Left lung (tissue), 4 donors: ENCODE measurements at regions not wholly inside any gene's neighbourhood (a gene's known extent, or its start where the extent isn't known, plus 50 kb on each side); places are given as distances from the start of the nearest gene placed in this dataset.

ENCODE experiments used
- ATAC-seq: fragments of 200-7000 bp; cut with Tn5 transposase; one replicate; pipeline ENCODE4 v1.9.1; 2020; ENCODE audit warnings: moderate library complexity
- DNase-seq, 4 donors: peaks; one replicate each; pipeline ENCODE4 v3.0.0-alpha.2; 2013 to 2020
- H3K27ac ChIP-seq, 2 donors: fragments of 200-600 bp; sonication (generic) in 1 of 2; one replicate each; pipeline versions ENCODE4 v1.5.0 to v1.8.0; 2020 to 2021
- H3K27me3 ChIP-seq, 2 donors: fragments of 200-600 bp; sonication (generic) in 1 of 2; one replicate each; pipeline versions ENCODE4 v1.5.0 to v1.8.0; 2020 to 2021
- H3K36me3 ChIP-seq, 2 donors: fragments of 200-600 bp; sonication (generic) in 1 of 2; one replicate each; pipeline versions ENCODE4 v1.5.0 to v1.8.0; 2020 to 2021
- H3K4me1 ChIP-seq, 2 donors: fragments of 200-600 bp; one replicate each; pipeline ENCODE4 v1.8.0; 2021
- H3K4me3 ChIP-seq, 2 donors: fragments of 200-600 bp; sonication (generic) in 1 of 2; one replicate each; pipeline versions ENCODE4 v1.5.0 to v1.8.0; 2020 to 2021; ENCODE audit warnings: mild to moderate bottlenecking in 1 of 2
- H3K9me3 ChIP-seq, 2 donors: fragments of 200-600 bp; sonication (generic) in 1 of 2; one replicate each; pipeline versions ENCODE4 v1.5.0 to v1.8.0; 2020 to 2021
- CTCF ChIP-seq, 2 donors: fragments of 200-600 bp; sonication (generic) in 1 of 2; IDR thresholded peaks; one replicate each; pipeline versions ENCODE4 v1.5.0 to v1.8.0; 2021; ENCODE audit warnings: antibody characterized with exemption in 2 of 2
- intact Hi-C, 2 donors: fragments of 100-400 bp; cut with DNase I; formaldehyde crosslinking; loops; one replicate each; pipeline versions ENCODE4 v1.11.2 to v1.14.2; 2022
- donor health status: DM: no; HTN: yes; CAD: no.
- donor health status: DM: no; HTN: no; CAD: no.

GRCh38 chr13:74361274-74361673 is 227.1 kb upstream of the KLF12 start:
- no peaks in the 10 kb centered on the region for H3K4me1 ChIP-seq
- no peaks in the 10 kb centered on the region for H3K36me3 ChIP-seq
- no peak for ATAC-seq
- no peak overlapping the region for H3K4me3 ChIP-seq
- H3K27ac ChIP-seq = no peak overlapping the region
- TF ChIP-seq CTCF (IDR thresholded peaks at IDR 0.05) = no peak
- intact Hi-C loops = no loop called here
- H3K9me3 ChIP-seq = no peaks in the 10 kb centered on the region
- H3K27me3 ChIP-seq = no peaks in the 10 kb centered on the region
- no peak for DNase-seq

- no peaks in the 10 kb centered on the region for H3K27me3 ChIP-seq
- H3K9me3 ChIP-seq = peaks cover 0 to 9% of the 10 kb centered on the region in 2 donors
- H3K4me3 ChIP-seq = no peak overlapping the region
- ATAC-seq (no peak), DNase-seq (no peak)
- H3K4me1 ChIP-seq = no peaks in the 10 kb centered on the region
- intact Hi-C loops = no loop called here
- no peaks in the 10 kb centered on the region for H3K36me3 ChIP-seq
- TF ChIP-seq CTCF (IDR thresholded peaks at IDR 0.05) = no peak
- H3K27ac ChIP-seq = no peak overlapping the region
These were observed 212.8 kb upstream of the KLF12 start for GRCh38 chr13:74346960-74347359.

GRCh38 chr13:74338341-74338740 is 204.1 kb upstream of the KLF12 start:
- DNase-seq (no peak), ATAC-seq (no peak)
- TF ChIP-seq CTCF (IDR thresholded peaks at IDR 0.05) = no peak
- intact Hi-C loops = no loop called here
- H3K36me3 ChIP-seq = no peaks in the 10 kb centered on the region
- H3K27me3 ChIP-seq = no peaks in the 10 kb centered on the region
- no peaks in the 10 kb centered on the region for H3K4me1 ChIP-seq
- no peak overlapping the region for H3K27ac ChIP-seq
- no peak overlapping the region for H3K4me3 ChIP-seq
- peaks cover 0 to 2% of the 10 kb centered on the region in 2 donors for H3K9me3 ChIP-seq

GRCh38 chr13:74336546-74336945 is 202.3 kb upstream of the KLF12 start:
- Histone ChIP-seq H3K27me3 (no peaks in the 10 kb centered on the region), H3K9me3 (no peaks in the 10 kb centered on the region), H3K36me3 (no peaks in the 10 kb centered on the region), H3K27ac (no peak overlapping the region), H3K4me3 (no peak overlapping the region), H3K4me1 (no peaks in the 10 kb centered on the region)
- ATAC-seq = no peak
- intact Hi-C loops = no loop called here
- DNase-seq = no peak
- no peak for TF ChIP-seq CTCF (IDR thresholded peaks at IDR 0.05)

GRCh38 chr13:74335370-74335769 is 201.2 kb upstream of the KLF12 start:
- Histone ChIP-seq H3K27me3 (no peaks in the 10 kb centered on the region), H3K9me3 (no peaks in the 10 kb centered on the region), H3K4me1 (no peaks in the 10 kb centered on the region), H3K4me3 (no peak overlapping the region), H3K27ac (no peak overlapping the region), H3K36me3 (no peaks in the 10 kb centered on the region)
- ATAC-seq (no peak), DNase-seq (no peak)
- no peak for TF ChIP-seq CTCF (IDR thresholded peaks at IDR 0.05)
- intact Hi-C loops = no loop called here
